Esophagus muscularis mucosa (tissue), 3 donors: ENCODE measurements at regions not wholly inside any gene's neighbourhood (a gene's known extent, or its start where the extent isn't known, plus 50 kb on each side); places are given as distances from the start of the nearest gene placed in this dataset.
"Not testable (repeated sequence)": the region's sequence is repeated elsewhere in the genome, so short reads cannot be mapped to it uniquely, and the experiment has no call there.

Source experiments
- CTCF ChIP-seq, 3 experiments: fragments of 200-600 bp in 2 of 3; fragments of 450-650 bp in 1 of 3; sonication (generic) in 2 of 3; IDR thresholded peaks; one replicate each; pipeline ENCODE4 v1.5.1; 2017 to 2019; ENCODE audit warnings: antibody characterized with exemption in 3 of 3, mild to moderate bottlenecking in 2 of 3, moderate library complexity in 1 of 3
- POLR2A ChIP-seq: fragments of 450-650 bp; IDR thresholded peaks from one replicate; pipeline ENCODE4 v1.6.1; 2017; ENCODE audit warnings: antibody characterized with exemption, moderate library complexity, mild to moderate bottlenecking, low read depth

GRCh38 chr4:57965431-57965830 lies 855.2 kb upstream of the IGFBP7 start:
- not testable (repeated sequence) for TF ChIP-seq POLR2A; CTCF (IDR thresholded peaks at IDR 0.05)
